Fibroblast of skin of left biceps (primary cell): ENCODE measurements at regions not wholly inside any gene's neighbourhood (a gene's known extent, or its start where the extent isn't known, plus 50 kb on each side); places are given as distances from the start of the nearest gene placed in this dataset.
A peak's percentile ranks its signal among the peaks of the same experiment; 100 is the strongest.
"Not testable (repeated sequence)": the region's sequence is repeated elsewhere in the genome, so short reads cannot be mapped to it uniquely, and the experiment has no call there.

ENCODE experiments used
- DNase-seq, 2 experiments: peaks; one replicate each; pipeline ENCODE4 v3.0.0-alpha.2; 2013; ENCODE audit warnings: low read depth in 2 of 2

DNA sequence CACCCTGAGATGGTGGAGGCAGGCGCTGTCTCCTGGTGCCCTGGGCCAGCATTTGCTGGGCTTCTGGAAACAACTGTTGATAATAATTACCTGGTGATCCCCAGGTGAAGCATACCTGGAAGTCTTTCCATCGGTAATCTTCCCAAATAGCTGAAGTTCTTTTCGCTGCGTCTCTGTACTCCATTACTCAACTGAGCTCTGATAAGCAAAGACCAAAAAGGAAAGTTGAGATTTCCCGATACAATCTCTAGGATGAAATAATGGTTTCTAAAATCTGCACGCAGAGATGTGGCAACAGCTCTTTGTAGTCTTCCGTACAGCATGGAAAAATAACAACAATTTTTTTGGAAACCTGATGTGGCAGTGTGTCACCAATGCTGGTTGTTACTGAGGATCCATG lies 226.5 kb downstream of the GATA3 start:
- DNase-seq = no peak

DNA sequence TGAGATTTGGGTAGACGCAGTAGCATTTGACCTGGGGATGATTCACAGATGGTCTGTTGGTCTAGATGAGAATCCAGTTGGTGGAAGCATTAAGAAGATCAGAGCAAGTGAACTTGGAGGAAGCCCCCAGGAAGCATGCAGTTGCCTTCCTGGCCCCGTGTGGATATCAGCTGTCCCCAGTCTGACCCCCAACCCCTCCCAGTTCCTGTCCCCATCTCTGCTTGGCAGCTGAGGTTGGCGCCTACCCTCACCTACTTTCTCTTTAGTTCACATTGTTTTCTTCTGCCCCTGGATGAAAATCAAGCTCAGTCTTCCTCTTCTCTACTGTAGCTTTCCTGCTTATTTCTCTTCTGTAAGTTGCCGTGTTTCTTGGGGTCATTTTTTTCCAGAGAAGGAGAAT lies 227.9 kb downstream of the GATA3 start:
- no peak for DNase-seq

DNA sequence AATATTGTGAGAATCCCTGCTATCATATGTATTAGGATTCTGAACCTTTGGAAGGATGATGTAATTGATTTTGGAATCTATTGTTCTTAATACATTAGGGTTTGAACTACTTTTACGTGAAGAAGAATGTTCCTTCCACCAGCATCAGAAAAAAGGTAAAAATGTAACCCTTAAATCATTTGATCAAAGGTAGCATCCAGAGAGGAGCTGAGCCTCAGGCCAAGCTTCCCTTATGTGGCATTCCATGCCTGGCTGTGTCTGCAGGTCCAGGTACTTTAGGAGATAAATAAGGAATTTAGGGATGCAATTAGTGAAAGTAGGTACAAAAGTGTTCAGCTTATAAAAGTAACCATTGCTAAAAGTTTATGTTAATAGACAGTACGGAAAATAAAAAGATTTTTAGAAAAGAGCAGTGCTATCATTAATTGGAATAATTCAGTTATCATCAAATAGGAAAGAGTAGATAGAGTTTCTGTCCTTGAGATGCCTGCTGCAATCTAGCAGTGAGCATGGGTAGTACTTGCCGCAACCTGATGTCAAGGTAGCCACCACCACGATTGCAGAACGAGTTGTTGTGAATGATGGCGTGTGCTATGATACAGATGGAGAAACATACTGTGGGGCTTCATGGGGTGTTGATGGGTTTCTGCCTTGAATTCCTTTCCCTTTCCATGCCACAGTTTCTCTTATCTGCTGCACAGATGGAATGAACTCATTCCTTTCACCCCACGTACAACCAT lies 228.8 kb downstream of the GATA3 start:
- DNase-seq = no peak

DNA sequence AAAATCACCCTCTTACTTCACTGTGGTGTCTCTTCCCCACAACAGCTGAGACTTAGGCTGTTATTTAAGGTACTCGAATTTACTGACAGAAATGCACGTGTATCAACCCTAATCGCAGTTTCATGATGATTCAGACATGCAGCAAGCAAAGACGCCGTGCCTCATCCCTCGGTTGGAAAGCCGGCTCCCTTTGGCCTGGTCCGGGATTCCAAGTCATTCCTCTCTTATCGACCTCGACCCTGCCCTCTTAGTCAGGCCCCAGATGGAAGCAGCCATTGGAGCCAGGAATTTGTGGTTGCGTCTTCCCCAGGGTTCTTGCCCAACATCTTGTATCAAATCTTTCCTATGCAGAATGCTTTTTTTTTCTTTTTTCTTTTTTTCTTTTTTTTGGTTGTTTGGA lies 229.5 kb downstream of the GATA3 start:
- no peak for DNase-seq

DNA sequence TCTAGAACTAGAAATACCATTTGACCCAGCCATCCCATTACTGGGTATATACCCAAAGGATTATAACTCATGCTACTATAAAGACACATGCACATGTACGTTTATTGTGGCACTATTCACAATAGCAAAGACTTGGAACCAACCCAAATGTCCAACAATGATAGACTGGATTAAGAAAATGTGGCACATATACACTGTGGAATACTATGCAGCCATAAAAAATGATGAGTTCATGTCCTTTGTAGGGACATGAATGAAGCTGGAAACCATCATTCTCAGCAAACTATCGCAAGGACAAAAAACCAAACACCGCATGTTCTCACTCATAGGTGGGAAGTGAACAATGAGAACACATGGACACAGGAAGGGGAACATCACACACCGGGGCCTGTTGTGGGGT lies 231.5 kb downstream of the GATA3 start:
- DNase-seq = not testable (repeated sequence)

DNA sequence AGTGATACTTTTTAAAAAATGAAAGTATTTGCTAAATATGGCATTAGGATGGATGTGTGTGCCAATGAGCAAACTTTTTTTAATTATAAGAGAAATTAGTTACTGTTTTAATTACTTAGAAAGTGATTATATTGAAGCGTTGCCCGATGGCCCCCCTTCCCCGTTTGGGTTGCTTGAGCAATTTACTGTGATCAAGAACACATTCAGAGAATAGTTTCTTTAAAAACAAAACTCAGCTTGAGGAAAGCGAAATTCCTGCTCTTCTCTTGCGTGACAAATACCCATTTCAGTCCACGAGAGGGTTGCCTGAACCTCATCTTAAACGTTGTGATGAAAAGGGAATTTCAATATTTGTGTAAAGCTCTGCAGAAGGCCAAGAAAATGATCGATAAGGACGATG lies 234.1 kb downstream of the GATA3 start:
- no peak for DNase-seq

DNA sequence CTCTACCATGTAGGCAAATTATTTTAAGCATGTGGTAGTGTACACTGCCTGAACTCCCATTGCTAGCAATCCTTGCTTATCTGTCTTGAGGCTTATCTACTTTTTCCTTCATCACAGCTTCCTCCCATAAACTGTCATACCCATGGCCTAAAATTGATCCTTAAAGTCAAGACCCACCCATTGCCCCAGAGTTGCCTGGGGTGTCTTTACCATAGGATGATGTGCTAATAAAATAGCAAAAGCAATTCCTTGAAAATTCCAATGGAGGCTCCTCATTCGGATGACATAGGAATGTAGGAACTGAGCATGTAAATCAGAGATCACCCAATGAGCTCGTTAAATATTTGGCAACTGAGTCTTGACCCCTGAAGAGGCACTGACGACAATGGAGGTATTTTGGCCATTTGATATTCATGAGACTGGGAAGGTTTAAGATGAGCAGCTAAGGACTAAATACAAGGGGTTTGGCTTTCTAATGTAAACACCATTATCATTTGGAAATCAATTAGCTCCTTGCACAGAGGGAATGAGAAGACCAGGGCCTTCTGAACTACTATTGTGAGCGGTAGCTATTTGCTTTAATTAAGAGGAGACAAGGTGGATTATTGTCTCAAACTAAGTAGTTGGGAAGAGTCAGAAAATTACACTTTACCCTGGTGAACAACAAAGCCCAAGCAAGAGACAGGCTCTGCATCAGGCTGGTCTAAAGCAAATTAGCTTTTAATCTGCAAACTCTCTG lies 234.9 kb downstream of the GATA3 start:
- DNase-seq = no peak

DNA sequence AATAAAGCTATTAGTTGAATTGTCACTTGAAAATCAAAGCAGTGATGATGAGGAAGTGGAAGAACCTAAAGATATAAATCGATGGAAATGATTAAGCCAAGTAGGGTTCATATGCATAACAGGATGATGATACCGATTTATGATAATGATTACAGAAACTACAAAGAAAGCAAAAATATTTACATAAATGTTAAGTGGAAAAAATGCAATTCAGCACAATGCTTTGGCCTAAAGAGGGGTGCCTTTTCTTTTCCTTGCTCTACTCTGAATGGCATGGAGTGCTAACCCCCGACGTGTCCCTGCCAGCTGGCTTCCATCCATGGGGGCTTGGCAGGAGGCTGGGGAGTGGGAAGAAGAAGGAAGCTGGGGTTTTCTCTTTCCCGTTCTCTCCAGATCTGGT lies 240.3 kb downstream of the GATA3 start:
- no peak for DNase-seq

DNA sequence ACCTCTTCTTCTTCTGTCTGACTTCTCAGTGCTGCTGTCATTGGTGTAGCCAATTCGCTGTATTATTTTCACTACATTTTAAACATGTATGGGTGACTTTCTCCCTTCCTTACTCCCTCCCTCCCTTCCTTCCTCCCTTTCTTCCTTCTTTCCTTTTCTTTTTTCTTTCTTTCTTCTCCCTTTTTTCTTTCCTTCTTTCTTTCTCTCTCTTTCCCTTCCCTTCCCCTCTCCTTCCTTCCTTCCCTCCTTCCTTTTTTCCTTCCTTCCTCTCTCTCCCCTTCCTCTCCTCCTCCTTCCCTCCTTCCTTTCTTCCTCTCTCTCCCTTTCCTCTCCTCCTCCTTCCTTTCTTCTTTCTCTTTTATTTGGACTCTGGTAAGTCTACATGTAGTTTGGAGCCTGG lies 240.8 kb downstream of the GATA3 start:
- DNase-seq = no peak

DNA sequence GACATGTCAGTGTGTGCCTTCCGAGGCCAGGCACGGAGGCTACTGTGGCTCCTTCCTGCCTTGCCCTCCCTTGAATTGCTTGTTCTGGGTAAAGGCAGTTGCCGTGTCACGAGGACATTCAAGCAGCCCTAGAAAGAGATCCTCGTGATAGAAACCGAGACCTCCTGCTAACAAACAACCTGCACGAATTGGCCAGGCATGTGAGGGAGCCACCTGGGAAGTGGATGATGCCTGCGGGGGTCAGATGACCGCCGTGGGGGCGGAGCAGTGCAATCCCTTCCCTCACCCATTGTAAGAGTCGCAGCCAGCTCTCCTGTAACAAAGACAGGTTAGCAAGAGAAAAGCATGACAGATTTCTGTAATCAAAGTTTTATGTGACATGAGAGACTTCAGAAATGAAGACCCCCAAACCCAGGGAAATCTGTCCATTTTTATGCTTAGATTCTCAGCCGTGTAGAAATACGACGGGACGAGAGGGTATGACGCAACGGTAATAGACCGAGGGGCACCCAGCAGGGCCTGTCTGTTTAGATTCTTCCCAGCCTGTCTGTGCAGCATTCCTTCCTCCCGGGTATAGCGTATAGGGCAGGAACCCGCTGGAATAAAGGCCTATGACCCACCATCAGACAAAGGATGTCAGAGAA lies 241.7 kb downstream of the GATA3 start:
- DNase-seq = no peak

DNA sequence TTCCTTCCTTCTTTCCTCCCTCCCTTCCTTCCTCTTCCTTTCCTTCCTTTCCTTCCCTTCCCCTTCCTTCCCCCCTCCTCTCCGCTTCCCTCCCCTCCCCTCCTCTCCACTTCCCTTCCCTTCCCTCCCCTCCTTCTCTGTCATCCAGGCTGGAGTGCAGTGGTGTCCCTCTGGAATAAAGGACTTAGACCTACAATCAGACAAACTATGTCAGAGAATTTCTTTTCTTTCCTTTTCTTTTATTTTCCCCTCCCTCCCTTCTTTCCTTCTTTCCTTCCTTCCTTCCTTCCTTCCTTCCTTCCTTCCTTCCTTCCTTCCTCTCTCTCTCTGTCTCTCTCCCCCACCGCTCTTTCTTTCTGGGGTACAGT lies 242.2 kb downstream of the GATA3 start:
- no peak for DNase-seq

DNA sequence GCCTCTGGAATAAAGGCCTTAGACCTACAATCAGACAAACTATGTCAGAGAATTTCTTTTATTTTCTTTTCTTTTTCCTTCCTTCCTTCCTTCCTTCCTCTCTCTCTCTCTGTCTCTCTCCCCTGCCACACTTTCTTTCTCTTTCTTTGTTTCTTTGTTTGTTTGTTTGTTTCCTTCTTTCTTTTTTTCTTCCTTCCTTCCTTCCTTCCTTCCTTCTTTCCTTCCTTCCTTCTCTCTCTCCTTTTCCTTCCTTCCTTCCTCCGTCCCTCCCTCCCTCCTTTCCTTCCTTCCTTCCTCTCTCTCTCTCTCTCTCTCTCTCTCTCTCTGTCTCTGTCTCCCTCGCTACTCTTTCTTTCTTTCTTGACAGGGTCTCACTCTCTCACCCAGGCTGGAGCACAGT lies 242.6 kb downstream of the GATA3 start:
- no peak for DNase-seq

DNA sequence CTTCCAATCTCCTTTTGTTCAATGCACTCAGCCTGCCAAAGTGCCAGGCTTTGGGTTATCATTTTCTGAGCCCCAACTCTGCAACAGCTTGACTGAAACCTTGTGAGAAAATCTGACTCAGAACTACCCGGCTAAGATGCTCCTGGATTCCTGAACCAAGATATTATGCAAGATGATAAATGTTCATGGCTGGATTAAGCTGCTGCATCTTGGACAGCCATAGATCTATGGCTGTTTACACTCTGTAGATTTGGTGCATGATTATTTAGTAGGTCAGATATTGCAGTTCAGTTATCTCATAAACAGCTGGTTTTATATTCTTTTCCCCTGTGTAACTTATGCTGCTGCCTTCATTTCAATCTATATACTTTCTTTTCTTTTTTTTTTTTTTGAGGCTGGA lies 243.5 kb downstream of the GATA3 start:
- DNase-seq = no peak

DNA sequence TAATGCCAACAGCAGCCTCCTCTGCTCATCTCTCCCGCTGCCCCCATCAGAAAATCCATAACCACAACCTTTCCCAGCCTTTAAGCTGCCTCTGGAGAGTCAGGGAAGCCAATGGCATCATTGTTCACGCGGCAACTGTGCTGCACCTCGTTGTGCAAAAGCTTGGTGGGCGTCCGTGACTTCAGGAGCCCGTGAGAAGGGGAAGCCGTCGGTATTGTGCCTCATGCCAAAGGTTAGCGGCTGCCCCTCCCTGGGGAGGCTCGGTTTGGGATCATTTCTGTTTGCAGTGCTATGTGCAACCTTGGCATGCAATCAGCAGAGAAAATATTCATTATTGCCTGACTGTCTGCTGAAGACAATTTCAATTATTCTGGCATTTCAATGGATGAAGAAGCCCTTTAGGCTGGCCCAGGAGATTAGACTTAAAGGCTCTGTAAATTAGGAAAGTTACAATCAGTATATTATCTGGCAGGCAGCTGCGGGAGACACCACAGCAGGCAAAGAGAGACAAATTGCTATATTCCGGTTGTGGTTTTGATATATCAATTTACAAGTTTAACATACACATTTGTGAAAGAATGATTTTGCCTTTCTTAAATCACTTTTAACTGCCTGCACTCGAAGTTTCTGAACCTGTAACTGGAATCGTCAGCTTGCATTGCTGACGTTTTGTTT lies 244.5 kb downstream of the GATA3 start:
- DNase-seq = no peak

DNA sequence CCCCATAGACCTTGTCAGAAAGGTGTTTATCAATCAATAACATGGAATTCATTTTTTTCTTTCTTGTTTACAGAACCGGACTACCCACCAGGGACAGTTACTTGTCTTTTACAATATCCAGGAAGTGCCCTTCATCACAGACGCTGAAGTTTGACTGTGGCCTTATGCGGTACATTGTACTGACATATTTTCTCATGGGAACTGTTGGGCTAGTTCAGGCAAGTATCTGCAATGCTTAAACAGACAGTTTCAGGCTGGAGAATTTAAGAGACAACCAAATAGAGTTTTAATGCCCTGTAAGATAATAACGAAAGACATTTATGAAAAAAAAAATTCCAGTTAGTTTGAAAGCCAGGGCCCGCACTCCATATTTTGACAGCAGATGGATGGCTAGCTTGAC lies 246.4 kb downstream of the GATA3 start:
- no peak for DNase-seq

DNA sequence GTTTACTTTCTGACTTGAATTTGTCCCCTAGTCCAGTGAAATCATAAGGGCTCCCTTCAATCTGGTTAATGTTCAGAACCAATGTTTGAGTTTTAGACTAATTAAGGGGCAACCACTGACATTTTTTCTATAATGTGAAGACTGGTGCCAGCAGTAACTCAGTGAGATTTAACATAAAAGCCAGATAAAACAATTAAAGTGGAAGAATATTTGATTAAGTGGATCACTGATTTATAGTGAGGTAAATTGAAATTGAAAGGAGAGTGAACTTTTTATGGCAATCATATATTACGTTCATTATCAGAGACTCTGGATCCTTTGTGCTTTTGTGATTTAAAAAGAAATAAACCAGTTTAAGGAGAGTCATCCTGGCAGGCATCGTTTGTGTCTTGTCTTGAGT lies 246.8 kb downstream of the GATA3 start:
- DNase-seq = no peak

DNA sequence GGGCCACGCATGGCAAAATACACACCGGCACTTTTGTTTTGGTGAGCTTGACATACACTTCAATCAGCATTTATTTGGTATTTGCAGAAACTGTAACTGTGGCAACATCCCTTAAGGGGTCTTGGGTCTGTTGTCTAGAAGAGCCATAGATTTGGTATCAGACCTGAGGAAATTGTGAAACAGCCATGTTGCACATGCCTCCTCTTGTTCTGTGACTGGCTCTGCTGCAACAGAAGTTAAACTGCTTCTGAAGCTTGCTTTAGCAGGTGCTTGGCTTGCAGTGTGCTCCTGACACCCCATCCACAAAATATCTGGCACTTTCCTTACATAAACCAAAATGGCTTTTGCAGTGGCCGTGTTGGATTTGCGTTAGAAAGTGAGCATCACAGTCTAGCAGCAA lies 247.3 kb downstream of the GATA3 start:
- DNase-seq = no peak

DNA sequence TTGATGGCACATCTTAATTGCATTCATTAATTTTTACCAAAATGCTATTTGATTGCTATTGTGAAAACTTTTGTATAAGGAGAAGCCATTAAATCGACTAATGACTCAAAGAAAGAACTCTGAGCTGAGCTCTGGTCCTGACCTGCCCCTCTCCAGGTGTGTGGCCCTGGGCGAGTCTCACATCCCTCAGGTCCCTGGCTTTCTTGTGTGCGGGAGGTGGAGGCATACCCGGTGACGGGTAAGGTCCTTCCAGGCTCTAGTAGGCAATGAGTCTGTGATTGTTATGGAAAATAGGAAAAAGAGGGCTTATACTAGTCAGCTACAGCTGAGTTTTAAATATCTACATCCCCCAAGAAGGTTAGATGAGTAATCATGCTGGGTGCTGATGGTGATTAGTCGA lies 248.1 kb downstream of the GATA3 start:
- DNase-seq = no peak

DNA sequence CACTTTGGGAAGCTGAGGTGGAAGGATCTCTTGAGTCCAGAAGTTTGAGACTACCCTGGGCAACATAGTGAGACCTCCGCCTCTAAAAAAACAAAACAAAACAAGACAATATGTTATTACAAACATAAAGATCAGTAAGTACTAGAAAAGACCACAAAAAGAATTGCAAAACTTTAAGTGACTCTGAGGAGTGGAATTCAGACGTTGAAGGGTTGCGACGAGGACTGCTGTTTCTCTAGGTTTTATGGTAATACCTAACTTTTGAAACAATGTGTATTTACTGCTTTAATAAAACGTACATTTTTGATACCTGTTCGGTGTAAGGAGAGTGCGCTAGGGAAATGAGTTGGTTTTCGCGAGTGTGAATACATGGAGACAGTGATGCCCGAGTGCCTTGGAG lies 250.4 kb downstream of the GATA3 start:
- DNase-seq = no peak

DNA sequence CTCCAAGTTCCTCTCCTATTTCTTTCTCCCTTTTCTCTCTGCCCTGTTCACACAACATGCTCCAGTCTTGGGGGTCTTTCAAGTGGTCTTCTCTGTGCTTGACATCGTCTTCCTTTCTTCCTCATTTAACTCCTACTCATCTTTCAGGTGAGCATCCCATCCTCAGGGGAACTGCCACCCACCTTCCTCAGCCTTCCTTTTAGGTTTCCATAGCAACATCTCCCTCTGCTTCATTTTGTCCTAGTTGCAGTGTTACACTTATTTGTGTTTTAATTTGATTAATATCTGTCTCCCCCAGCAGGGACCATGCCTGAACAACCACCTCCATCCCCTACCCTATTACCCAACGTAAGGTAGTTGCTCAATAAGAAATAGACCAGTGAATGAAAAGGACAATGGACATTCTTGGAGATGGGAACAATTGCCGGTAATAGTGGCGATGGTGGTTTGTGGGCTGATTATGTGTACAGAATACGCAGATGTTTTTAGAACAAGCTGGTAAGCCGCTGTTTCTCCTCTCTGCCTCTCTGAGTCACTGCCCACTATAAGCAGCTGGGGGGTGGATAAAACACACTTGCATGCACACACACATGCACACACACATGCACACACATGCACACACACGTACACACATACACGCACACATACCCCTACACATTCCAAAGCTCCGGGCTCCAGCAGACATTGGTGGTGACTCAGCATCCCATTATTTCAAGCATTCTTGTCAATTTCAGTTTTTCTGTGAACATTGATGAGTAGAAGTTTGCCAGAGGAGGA lies 251.6 kb downstream of the GATA3 start:
- peak in 1 of 2 experiments; percentile 4 for DNase-seq

DNA sequence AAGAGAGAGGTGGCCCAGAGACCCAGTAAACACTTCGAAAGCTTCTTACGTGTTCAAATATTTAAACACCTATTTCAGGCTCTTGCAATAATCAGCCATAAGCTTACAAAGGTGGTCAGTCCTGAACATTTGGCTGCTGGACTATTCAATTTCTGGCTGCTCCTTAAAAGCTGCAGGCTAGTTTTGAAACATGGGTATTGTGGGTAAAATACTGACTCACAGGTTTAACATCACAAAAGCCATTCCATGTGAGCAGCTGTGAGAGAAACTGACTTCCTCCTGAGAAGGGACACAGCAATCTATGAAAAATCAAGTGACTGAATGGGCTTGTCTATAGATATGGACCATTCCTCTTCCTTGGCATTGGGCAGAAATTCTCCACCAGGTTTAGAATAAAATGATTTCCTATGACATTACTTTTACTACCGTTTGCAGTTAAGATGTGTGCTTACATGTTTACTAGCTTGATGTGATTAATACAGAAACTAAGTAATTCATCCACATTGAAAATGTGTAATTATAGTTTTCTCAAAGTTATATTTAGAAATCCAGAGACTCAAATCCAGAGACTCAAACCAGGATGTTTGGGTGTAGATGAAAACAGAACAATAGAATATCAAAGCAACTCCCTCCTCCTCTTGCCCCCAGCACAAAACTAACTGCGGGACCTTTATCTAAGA lies 252.3 kb downstream of the GATA3 start:
- DNase-seq = no peak
